ENCODE measurements at regions not wholly inside any gene's neighbourhood (a gene's known extent, or its start where the extent isn't known, plus 50 kb on each side); places are given as distances from the start of the nearest gene placed in this dataset.

DNA sequence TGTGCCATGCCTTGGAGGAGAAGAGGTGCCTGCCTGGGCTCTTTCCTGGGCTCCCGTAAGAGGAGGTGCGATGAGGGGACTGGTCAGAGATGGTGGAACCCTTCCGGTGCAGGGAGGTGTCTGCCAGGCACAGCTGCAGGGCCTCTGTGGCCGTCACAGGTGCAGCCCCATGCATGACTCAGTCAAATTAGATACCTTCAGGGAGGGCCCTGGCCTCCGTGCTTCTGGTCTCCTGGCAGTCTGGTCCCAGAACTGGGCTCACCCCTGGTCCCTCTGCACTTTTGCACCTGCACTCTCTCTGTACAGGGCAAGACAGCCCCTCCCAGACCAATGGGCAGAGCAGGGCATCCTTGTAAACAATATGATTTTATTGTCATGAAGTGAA, 49.9 kb upstream of the LRPAP1 start:
- TF ChIP-seq, protein P1, sequence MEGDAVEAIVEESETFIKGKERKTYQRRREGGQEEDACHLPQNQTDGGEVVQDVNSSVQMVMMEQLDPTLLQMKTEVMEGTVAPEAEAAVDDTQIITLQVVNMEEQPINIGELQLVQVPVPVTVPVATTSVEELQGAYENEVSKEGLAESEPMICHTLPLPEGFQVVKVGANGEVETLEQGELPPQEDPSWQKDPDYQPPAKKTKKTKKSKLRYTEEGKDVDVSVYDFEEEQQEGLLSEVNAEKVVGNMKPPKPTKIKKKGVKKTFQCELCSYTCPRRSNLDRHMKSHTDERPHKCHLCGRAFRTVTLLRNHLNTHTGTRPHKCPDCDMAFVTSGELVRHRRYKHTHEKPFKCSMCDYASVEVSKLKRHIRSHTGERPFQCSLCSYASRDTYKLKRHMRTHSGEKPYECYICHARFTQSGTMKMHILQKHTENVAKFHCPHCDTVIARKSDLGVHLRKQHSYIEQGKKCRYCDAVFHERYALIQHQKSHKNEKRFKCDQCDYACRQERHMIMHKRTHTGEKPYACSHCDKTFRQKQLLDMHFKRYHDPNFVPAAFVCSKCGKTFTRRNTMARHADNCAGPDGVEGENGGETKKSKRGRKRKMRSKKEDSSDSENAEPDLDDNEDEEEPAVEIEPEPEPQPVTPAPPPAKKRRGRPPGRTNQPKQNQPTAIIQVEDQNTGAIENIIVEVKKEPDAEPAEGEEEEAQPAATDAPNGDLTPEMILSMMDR (IDR thresholded peaks at IDR 0.05; ENCODE audit: low read length): no peak
- TF ChIP-seq EZH2 (optimal IDR thresholded peaks at IDR 0.05; ENCODE audit: low read depth, low read length) (no peak), EZH2phosphoT487 (IDR thresholded peaks at IDR 0.05; ENCODE audit: low read length) (no peak)
